HG02870 (cell line): ENCODE measurements at regions not wholly inside any gene's neighbourhood (a gene's known extent, or its start where the extent isn't known, plus 50 kb on each side); places are given as distances from the start of the nearest gene placed in this dataset.
"Not testable (repeated sequence)": the region's sequence is repeated elsewhere in the genome, so short reads cannot be mapped to it uniquely, and the experiment has no call there.

Experiments
- ATAC-seq: cut with Tn5 transposase; IDR thresholded peaks from one replicate; pipeline ENCODE4 v1.9.1; 2021; ENCODE audit warnings: mild to moderate bottlenecking, moderate library complexity; ENCODE audit not compliant: unreplicated experiment

DNA sequence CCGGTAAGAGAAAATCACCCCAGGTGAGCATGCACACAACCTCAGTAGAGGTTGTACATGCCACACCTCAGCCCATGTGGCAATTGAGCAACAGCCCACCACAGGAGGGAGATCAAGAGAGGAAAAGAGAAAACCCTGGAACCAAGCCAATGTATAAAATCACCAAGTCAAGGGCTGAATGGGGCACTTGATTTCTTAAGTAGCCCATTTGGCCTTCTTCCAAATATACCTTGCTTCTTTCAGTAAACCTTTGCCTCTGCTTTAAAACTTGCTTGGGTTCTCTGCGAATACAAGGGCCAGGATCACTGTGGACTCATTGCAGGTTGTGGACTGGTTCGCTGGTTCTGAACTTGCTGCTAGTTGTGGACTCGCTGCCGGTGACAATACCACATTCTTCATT lies 1814.0 kb downstream of the PLA2G4A start:
- ATAC-seq, result no peak

DNA sequence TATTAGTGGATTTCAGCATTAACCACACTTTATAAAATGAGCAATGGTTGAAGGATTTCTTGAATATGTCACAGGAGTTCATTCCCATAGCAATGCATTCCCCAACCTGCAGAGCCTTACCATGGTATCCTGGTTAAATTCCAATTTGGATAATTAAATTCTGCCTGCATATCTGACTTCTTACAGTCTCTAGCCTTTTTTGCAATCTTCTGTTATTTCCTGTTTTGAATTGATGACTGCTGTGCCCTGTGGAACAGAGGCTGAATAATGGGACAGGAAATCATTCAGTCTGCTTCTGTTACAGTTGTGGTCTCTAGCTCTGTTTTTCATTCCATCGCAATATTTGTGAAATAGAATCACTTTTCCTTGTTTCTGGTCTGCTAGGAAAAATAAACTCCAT lies 1823.9 kb downstream of the PLA2G4A start:
- ATAC-seq, result no peak

DNA sequence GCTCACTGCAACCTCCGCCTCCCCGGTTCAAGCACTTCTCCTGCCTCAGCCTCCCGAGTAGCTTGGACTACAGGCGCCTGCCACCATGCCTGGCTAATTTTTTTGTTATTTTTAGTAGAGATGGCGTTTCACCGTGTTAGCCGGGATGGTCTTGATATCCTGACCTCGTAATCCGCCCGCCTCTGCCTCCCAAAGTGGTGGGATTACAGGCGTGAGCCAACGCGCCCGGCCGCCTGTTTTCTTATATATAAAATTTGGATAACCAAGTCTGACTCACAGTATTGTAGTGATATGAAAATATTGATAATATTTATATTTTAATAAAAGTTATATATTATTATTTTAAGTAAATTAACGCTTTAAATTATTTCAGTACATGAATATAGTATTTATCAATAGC lies 1821.7 kb downstream of the BRINP3 start:
- not testable (repeated sequence) for ATAC-seq

- ATAC-seq, result no peak
These were observed 1817.1 kb downstream of the BRINP3 start for GRCh38 chr1:188660572-188660971.

GRCh38 chr1:188665477-188665876 lies 1812.2 kb downstream of the BRINP3 start:
- no peak for ATAC-seq

DNA sequence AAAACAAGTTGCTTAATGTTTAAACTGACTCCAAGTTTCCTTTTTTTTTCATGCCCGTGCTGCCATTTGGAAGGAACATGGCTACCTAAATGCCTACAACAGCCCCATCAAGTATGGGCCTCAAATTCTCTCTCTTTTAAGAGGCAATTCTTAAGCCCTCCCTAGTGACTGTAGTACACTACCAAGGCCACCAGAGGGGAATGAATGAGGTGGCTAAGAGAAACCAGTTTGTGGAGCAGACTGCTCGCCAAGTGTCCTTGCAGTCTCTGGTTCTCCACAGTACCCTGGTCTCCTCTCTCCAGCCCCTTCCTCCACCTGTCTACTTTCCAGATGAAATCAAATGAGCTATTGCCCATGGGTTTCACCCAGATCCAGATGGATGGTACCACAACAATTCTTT lies 1809.6 kb downstream of the BRINP3 start:
- no peak for ATAC-seq

DNA sequence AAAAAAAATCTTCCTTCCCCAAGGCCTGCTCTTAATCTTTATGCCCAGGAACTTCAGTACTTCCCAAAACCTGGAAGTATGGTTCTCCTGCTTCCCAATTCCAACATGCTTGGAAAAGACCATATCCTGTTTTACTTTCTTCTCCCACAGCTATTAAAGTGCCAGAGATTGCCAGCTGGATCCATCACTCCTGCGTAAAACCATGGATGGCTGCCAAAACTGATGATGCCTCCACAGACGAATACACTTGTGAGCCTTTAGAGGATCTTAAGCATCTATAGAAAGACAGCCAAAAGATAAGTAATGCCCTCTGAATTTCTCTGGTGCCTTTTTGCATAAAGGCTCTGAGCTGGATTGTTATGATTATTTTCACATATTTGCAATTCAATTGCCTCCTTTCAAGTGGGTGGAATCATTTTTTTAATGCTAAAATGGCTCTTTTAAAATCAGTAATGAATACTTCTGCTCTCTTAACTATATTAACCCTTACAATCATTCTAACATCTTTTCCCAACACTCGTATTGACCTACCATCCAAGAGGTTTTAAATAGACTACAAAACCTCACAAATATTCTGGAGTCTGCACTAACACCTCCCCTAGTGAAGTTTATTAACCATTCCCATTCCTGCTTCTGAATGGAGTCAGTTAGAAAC lies 1807.8 kb downstream of the BRINP3 start:
- ATAC-seq, result no peak

GRCh38 chr1:188670837-188671236 lies 1806.8 kb downstream of the BRINP3 start:
- ATAC-seq, result no peak

DNA sequence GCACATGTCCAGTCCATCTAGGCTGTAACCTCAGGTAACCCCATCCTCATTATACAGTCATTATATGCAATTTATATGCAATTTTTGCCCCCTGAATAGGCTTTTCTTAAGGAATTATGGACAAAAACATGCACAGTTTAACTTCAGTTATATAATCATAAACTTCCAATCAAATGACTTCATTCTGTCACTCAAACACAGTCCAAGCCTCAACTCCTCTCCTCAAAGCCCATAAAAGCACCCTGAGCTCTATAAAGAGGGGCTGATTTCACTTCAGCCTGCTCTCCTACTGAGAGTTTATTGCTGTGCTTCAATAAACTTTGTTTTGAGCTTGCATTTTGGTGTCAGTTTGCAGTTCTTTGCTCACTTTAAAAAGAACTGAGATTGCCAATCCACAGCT lies 1805.5 kb downstream of the BRINP3 start:
- no peak for ATAC-seq

GRCh38 chr1:188689542-188689941 lies 1788.1 kb downstream of the BRINP3 start:
- ATAC-seq, result no peak

DNA sequence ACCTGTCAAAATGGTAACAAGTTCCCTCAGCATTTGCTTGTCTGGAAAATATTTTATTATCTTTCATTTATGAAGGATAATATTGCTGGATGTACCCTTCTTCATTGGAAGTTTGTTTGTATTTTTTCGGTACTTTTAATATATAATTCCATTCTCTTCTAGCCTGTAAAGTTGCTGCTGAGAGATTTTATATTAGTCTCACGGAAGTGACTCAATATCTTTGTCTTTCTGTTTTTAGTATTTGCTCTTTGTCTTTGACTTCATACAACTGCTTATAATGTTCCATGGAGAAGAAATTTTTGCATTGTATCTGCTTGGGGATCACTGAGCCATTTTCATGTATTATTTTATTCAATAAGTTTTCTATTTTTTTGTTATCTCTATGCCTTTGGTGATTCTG lies 1777.5 kb downstream of the BRINP3 start:
- ATAC-seq, result no peak

DNA sequence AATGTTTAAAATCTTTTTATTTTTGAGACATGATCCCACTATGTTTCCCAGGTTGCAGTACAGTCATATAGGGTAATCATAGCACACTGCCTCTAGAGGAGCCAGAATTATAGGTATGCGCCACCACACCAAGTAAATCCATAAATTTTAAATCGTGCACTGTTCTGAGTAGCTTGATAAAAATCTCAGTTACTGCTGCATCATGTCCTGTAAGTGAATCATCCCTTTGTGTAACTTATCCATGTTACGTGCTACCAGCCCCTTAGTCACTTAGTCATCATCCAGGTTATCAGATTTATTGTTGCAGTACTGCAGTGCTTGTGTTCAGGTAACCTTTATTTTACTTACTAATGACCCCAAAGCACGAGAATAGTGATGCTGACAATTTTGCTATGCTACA lies 1770.9 kb downstream of the BRINP3 start:
- ATAC-seq, result no peak

DNA sequence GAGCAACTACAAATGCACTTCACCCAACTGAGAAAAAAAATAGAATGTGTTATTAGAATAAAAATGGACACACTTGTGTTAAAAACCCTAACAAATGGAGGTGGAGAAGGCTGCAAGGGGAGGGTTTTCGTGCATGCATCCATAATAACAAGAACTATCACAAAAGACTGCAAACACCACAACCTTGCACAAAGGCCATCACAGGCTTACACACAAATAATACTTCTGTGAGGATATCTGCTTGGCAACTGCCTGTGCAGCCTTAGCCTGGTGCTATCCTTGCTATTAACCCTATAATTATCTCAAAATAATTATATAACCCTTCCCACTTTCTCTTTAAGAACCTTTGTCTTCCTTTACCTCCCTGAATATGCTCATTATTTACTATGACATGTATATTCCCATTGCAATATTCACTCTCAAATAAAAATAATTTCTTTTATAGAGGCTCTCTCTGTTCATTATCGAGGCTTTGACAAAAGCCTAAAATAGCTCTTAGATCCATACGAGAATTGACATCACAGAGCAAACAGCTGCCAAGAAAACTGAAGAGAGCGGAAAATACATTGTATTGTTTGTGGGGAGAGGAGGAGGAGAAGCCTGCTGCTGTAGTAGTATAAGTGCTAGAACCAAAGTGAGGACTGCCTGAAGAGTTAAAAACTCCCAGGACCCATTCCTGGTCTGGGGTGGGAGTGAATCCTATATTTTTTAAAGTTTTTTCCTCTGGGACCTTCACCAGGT lies 1768.7 kb downstream of the BRINP3 start:
- ATAC-seq, result no peak

DNA sequence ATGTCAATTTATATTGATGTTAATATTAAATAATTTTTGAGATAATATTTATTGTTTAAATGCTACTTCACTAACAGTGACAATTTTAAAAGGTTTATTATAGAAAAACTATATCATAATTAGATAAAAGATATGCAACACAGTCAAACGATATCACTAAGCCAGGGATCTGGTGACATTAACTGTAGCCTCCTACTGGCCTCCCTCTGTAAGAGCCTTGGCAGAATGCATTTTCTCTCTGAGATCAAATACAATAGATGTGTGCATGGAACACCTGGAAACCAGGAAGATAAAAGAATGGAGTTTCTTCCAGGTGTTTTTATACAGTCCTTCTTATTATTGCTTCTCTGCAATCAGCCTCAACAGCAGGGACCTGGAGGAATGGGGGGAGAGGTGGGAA lies 1762.1 kb downstream of the BRINP3 start:
- no peak for ATAC-seq

DNA sequence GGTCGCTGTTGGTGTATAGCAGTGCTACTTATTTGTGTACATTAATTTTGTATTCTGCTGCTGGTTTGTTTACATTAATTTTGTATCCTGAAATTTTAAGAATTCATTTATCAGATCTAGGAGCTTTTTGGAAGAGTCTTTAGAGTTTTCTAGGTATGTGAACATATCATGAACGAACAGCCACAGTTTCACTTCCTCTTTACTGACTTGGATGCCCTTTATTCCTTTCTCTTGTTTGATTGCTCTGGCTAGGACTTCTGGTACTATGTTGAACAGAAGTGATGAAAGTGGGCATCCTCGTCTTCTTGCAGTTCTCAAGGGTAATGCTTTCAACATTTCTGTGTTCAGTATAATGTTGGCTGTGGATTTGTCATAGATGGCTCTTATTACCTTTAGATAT lies 1757.9 kb downstream of the BRINP3 start:
- ATAC-seq, result no peak

- no peak for ATAC-seq
These were observed 1754.2 kb downstream of the BRINP3 start for GRCh38 chr1:188723332-188724020.

- ATAC-seq, result no peak
These were observed 1748.6 kb downstream of the BRINP3 start for GRCh38 chr1:188729039-188729438.

GRCh38 chr1:188735567-188735966 lies 1742.1 kb downstream of the BRINP3 start:
- ATAC-seq, result no peak

DNA sequence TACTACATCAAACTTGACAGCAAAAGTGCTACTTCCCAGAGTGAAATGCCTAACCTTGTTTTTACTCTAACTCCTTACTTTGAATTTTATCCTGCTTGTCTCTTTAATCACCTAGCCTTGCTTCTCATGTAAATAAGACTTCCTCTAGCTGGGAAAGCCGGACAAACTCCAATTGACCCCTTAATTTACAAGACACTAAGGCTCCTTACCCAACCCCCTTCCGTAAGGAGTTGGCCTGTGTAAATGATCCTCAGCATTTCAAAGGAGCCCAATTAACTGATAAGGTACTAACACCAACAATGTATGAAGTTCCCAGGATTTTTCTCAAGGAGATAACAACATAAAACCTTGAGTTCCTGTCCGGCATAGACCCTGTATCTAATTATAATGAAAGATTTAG lies 1728.4 kb downstream of the BRINP3 start:
- not testable (repeated sequence) for ATAC-seq

GRCh38 chr1:188752027-188752426 lies 1725.6 kb downstream of the BRINP3 start:
- not testable (repeated sequence) for ATAC-seq

GRCh38 chr1:188757747-188758146 lies 1719.9 kb downstream of the BRINP3 start:
- ATAC-seq, result not testable (repeated sequence)

GRCh38 chr1:188761226-188761625 lies 1716.4 kb downstream of the BRINP3 start:
- no peak for ATAC-seq
